Mesenchymal stem cell (in vitro differentiated cells and primary cell): ENCODE measurements at regions not wholly inside any gene's neighbourhood (a gene's known extent, or its start where the extent isn't known, plus 50 kb on each side); places are given as distances from the start of the nearest gene placed in this dataset.

Experiments used
- DNase-seq: peaks from one replicate; pipeline ENCODE4 v3.0.0-alpha.2; 2013
- H2AFZ ChIP-seq: one replicate; pipeline ENCODE4 v1.6.1; 2013; ENCODE audit warnings: low read depth, mild to moderate bottlenecking, control low read depth, inconsistent platforms, low read length, moderate library complexity
- H2AK5ac ChIP-seq: 2 replicates; pipeline ENCODE4 v1.6.1; 2013; ENCODE audit warnings: low read length, moderate library complexity, mild to moderate bottlenecking, inconsistent platforms; ENCODE audit not compliant: severe bottlenecking
- H2BK120ac ChIP-seq: one replicate; pipeline ENCODE4 v1.6.1; 2013; ENCODE audit warnings: low read depth, mild to moderate bottlenecking, inconsistent platforms, low read length, moderate library complexity
- H2BK12ac ChIP-seq, 2 experiments: one replicate each; pipeline ENCODE4 v1.6.1; 2013; ENCODE audit warnings: inconsistent platforms in 2 of 2, low read length in 2 of 2, mild to moderate bottlenecking in 2 of 2, moderate library complexity in 2 of 2, control low read depth in 1 of 2
- H2BK15ac ChIP-seq: one replicate; pipeline ENCODE4 v1.6.1; 2013; ENCODE audit warnings: mild to moderate bottlenecking, low read depth, inconsistent platforms; ENCODE audit not compliant: poor library complexity, severe bottlenecking
- H2BK5ac ChIP-seq: 2 replicates; pipeline ENCODE4 v1.6.1; 2013; ENCODE audit warnings: low read depth, mild to moderate bottlenecking, low read length, control low read depth, inconsistent platforms; ENCODE audit not compliant: poor library complexity, severe bottlenecking
- H3K14ac ChIP-seq, 2 experiments: one replicate each; pipeline ENCODE4 v1.6.1; 2013; ENCODE audit warnings: inconsistent platforms in 2 of 2, low read length in 2 of 2, control low read depth in 1 of 2, mild to moderate bottlenecking in 1 of 2, moderate library complexity in 1 of 2
- H3K18ac ChIP-seq, 2 experiments: one replicate each; pipeline ENCODE4 v1.6.1; 2013; ENCODE audit warnings: inconsistent platforms in 2 of 2, low read length in 2 of 2, control low read depth in 1 of 2, low read depth in 1 of 2, mild to moderate bottlenecking in 1 of 2
- H3K23ac ChIP-seq, 2 experiments: one replicate each; pipeline ENCODE4 v1.6.1; 2013; ENCODE audit warnings: inconsistent platforms in 2 of 2, low read length in 2 of 2, mild to moderate bottlenecking in 2 of 2, moderate library complexity in 2 of 2, control low read depth in 1 of 2
- H3K27ac ChIP-seq: 2 replicates; pipeline ENCODE4 v1.5.1; 2013; ENCODE audit warnings: mild to moderate bottlenecking, moderate library complexity, low read length, control low read depth, inconsistent platforms; ENCODE audit not compliant: poor library complexity, severe bottlenecking
- H3K27me3 ChIP-seq, 2 experiments: 2 replicates each; pipeline versions ENCODE4 v1.6.1 to v1.7.0; 2013; ENCODE audit warnings: low read length in 2 of 2, mild to moderate bottlenecking in 2 of 2, moderate library complexity in 2 of 2, control low read depth in 1 of 2, inconsistent platforms in 1 of 2; ENCODE audit not compliant: control insufficient read depth in 1 of 2, insufficient read depth in 1 of 2
- H3K36me3 ChIP-seq, 2 experiments: 2 replicates each; pipeline versions ENCODE4 v1.6.1 to v1.7.0; 2013; ENCODE audit warnings: low read length in 2 of 2, control low read depth in 1 of 2, inconsistent platforms in 1 of 2, low read depth in 1 of 2, mild to moderate bottlenecking in 1 of 2; ENCODE audit not compliant: insufficient read depth in 2 of 2, control insufficient read depth in 1 of 2
- H3K4ac ChIP-seq, 2 experiments: one replicate each; pipeline ENCODE4 v1.6.1; 2013; ENCODE audit warnings: inconsistent platforms in 2 of 2, low read length in 2 of 2, mild to moderate bottlenecking in 2 of 2, moderate library complexity in 2 of 2, control low read depth in 1 of 2, low read depth in 1 of 2
- H3K4me1 ChIP-seq: 2 replicates; pipeline ENCODE4 v1.6.1; 2013; ENCODE audit warnings: low read depth, low read length, control low read depth; ENCODE audit not compliant: control insufficient read depth, insufficient read depth
- H3K4me2 ChIP-seq: 2 replicates; pipeline ENCODE4 v1.6.1; 2013; ENCODE audit warnings: low read length, mild to moderate bottlenecking, inconsistent platforms; ENCODE audit not compliant: poor library complexity, severe bottlenecking
- H3K4me3 ChIP-seq, 2 experiments: 2 replicates each; pipeline versions ENCODE4 v1.5.1 to v1.7.0; 2013; ENCODE audit warnings: low read length in 2 of 2, mild to moderate bottlenecking in 2 of 2, control low read depth in 1 of 2, low read depth in 1 of 2; ENCODE audit not compliant: insufficient read depth in 1 of 2
- H3K79me1 ChIP-seq: replicated peaks from 2 replicates; pipeline ENCODE4 v1.6.1; 2013; ENCODE audit warnings: mild to moderate bottlenecking, control low read depth, low read length, inconsistent platforms; ENCODE audit not compliant: poor library complexity, severe bottlenecking
- H3K9ac ChIP-seq: 2 replicates; pipeline ENCODE4 v1.7.0; 2013; ENCODE audit warnings: mild to moderate bottlenecking, low read length, moderate library complexity
- H3K9me3 ChIP-seq: 2 replicates; pipeline ENCODE4 v1.7.0; 2013; ENCODE audit warnings: mild to moderate bottlenecking, low read length; ENCODE audit not compliant: control insufficient read depth
- H4K8ac ChIP-seq: one replicate; pipeline ENCODE4 v1.6.1; 2013; ENCODE audit warnings: inconsistent platforms, mild to moderate bottlenecking, low read length, moderate library complexity
- H4K91ac ChIP-seq: one replicate; pipeline ENCODE4 v1.6.1; 2013; ENCODE audit warnings: mild to moderate bottlenecking, low read length, inconsistent platforms
- WGBS: methylation state at CpG from one replicate; pipeline ENCODE4 v1.1.7; 2013; ENCODE audit warnings: mixed read lengths; 5-methylcytosine and 5-hydroxymethylcytosine counted together

DNA sequence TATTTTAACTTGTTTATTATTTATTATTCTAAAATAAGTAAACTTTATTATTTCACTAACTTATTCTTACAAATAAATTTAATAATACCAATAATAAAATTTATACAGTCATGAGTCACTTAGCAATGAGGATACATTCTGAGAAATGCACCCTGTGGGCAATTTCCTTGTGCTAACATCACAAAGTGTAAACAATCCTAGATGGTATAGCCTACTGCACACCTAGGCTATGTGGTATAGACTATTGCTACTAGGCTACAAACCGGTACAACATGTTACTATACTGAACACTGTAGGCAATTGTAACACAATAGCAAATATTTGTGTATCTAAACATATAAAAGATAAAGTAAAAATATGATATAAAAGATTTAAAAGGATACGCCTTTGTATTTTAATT, 479.5 kb downstream of the EPHA5 start:
- H2AK5ac ChIP-seq: no peak overlapping the region
- no peak overlapping the region for H4K8ac ChIP-seq
- DNase-seq: no peak
- H3K4ac ChIP-seq: no peak overlapping the region
- H3K79me1 ChIP-seq: no peaks in the 10 kb centered on the region
- no peak overlapping the region for H3K27ac ChIP-seq
- no peaks in the 10 kb centered on the region for H3K27me3 ChIP-seq
- no peak overlapping the region for H2BK12ac ChIP-seq
- H3K4me2 ChIP-seq: no peak overlapping the region
- H3K18ac ChIP-seq: no peak overlapping the region
- no peak overlapping the region for H3K23ac ChIP-seq
- WGBS: no CpG with 5 or more reads among the region's 2 CpGs
- H3K9ac ChIP-seq: no peak overlapping the region
- no peak overlapping the region for H2AFZ ChIP-seq
- no peak overlapping the region for H4K91ac ChIP-seq
- H2BK15ac ChIP-seq: no peak overlapping the region
- no peaks in the 10 kb centered on the region for H3K36me3 ChIP-seq
- H2BK5ac ChIP-seq: no peak overlapping the region
- no peak overlapping the region for H3K4me3 ChIP-seq
- peaks cover 7% of the 10 kb centered on the region for H3K9me3 ChIP-seq
- H2BK120ac ChIP-seq: no peak overlapping the region
- H3K4me1 ChIP-seq: peaks cover 3% of the 10 kb centered on the region
- H3K14ac ChIP-seq: no peak overlapping the region

DNA sequence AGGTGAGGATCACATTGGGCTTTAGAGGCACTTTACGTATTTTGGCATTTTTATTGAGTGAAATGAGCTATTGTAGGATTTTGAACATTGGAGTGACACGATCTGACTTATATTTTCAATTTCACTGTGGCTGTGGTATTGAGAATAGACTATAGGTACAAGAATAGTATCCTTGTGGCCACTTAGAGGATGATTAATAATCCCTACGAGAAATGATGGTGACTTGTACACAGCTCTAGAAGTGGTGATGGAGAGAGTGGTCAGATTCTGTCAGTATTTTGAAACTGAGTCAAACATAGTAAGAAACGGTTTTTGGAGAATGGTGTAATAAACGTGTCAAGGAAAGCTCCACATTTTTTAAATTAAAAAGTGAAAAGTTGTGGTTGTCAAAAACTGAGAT, 494.7 kb downstream of the EPHA5 start:
- no peaks in the 10 kb centered on the region for H3K9me3 ChIP-seq
- no peak overlapping the region for H4K8ac ChIP-seq
- H3K4me3 ChIP-seq: no peak overlapping the region
- no peak overlapping the region for H3K18ac ChIP-seq
- no peak for DNase-seq
- no peak overlapping the region for H2BK120ac ChIP-seq
- H3K4me1 ChIP-seq: no peaks in the 10 kb centered on the region
- no peak overlapping the region for H3K14ac ChIP-seq
- H2AFZ ChIP-seq: no peak overlapping the region
- H3K4me2 ChIP-seq: no peak overlapping the region
- no peak overlapping the region for H3K23ac ChIP-seq
- no peak overlapping the region for H2BK5ac ChIP-seq
- no peaks in the 10 kb centered on the region for H3K27me3 ChIP-seq
- H3K79me1 ChIP-seq: no peaks in the 10 kb centered on the region
- no peak overlapping the region for H2BK15ac ChIP-seq
- H3K27ac ChIP-seq: no peak overlapping the region
- no peaks in the 10 kb centered on the region for H3K36me3 ChIP-seq
- H2AK5ac ChIP-seq: no peak overlapping the region
- no peak overlapping the region for H3K9ac ChIP-seq
- 79% methylated on average over 5 of the region's 5 CpGs for WGBS
- H2BK12ac ChIP-seq: no peak overlapping the region
- no peak overlapping the region for H4K91ac ChIP-seq
- no peak overlapping the region for H3K4ac ChIP-seq

DNA sequence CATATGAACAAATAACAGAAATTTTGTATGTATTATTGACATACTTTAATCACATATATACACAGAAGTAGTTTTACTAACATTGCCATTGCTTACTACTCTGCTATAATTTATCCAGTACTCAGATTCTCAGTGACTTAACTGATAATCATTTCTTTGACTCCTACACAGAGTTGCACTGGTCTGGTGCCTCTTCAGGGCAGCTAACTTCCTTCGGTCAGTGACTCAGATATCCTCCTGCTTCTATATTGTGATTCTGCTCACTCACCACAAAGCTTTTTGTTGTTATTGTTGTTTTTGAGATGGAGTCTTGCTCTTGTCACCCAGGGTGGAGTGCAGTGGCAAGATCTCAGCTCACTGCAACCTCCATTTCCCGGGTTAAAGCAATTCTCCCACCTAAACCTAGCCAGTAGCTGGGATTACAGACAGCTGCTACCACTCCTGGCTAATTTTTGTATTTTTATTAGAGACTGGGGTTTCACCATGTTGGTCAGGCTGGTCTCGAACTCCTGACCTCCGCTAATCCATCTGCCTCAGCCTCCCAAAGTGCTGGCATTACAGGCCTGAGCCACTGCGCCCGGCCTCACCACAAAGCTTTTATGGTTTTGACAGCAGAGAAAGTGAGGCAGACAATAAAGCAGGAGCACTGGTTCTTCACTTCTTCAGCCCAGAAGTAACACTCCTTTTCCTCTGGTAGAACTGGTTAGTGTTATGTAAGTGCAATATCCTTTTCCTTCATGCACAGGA, 499.3 kb downstream of the EPHA5 start:
- H3K27ac ChIP-seq: no peak overlapping the region
- no peaks in the 10 kb centered on the region for H3K27me3 ChIP-seq
- H3K4me1 ChIP-seq: no peaks in the 10 kb centered on the region
- no peak overlapping the region for H4K8ac ChIP-seq
- H4K91ac ChIP-seq: no peak overlapping the region
- H3K4me3 ChIP-seq: no peak overlapping the region
- H2AK5ac ChIP-seq: no peak overlapping the region
- no peak overlapping the region for H3K4me2 ChIP-seq
- no peak overlapping the region for H3K14ac ChIP-seq
- H3K36me3 ChIP-seq: no peaks in the 10 kb centered on the region
- no peaks in the 10 kb centered on the region for H3K79me1 ChIP-seq
- no peak overlapping the region for H2BK15ac ChIP-seq
- H3K18ac ChIP-seq: no peak overlapping the region
- no peak overlapping the region for H3K4ac ChIP-seq
- no peak overlapping the region for H3K23ac ChIP-seq
- no peak overlapping the region for H2BK12ac ChIP-seq
- no peak overlapping the region for H2AFZ ChIP-seq
- H3K9me3 ChIP-seq: no peaks in the 10 kb centered on the region
- 90% methylated on average over 4 of the region's 6 CpGs for WGBS
- H2BK120ac ChIP-seq: no peak overlapping the region
- DNase-seq: no peak
- no peak overlapping the region for H2BK5ac ChIP-seq
- no peak overlapping the region for H3K9ac ChIP-seq

DNA sequence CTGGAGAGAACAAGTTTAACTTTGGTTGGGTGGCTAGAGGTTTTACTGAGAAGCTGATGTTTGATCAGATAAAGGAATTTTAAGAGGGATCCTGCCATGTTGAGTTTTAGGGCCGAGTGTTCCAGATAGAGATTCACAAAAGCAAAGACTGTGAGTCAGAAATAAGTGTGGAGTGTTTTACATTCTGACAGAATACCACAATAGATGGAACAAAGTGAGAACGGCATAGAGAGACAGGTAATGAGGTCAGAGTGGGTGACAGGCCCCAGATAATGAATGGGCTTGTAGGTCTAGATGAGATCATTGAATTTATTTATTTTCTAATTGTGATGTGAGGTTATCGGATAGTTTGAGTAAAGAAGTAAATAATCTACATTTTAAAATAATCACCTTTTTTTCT, 502.6 kb downstream of the EPHA5 start:
- H3K36me3 ChIP-seq: no peaks in the 10 kb centered on the region
- no peak overlapping the region for H3K23ac ChIP-seq
- H2AFZ ChIP-seq: no peak overlapping the region

More for the DNA sequence above, 502.6 kb downstream of the EPHA5 start:
- Histone ChIP-seq H2BK15ac (no peak overlapping the region), H3K4me1 (no peaks in the 10 kb centered on the region), H3K14ac (no peak overlapping the region), H3K27me3 (no peaks in the 10 kb centered on the region), H3K18ac (no peak overlapping the region), H3K4me3 (no peak overlapping the region), H4K8ac (no peak overlapping the region), H4K91ac (no peak overlapping the region), H2BK120ac (no peak overlapping the region), H2BK5ac (peak overlapping the region; percentile 19), H3K4ac (no peak overlapping the region), H3K4me2 (no peak overlapping the region), H3K9ac (no peak overlapping the region), H2AK5ac (no peak overlapping the region), H3K9me3 (no peaks in the 10 kb centered on the region), H3K79me1 (no peaks in the 10 kb centered on the region), H3K27ac (no peak overlapping the region), H2BK12ac (no peak overlapping the region)
- no peak for DNase-seq
- WGBS: 69% methylated on average over 2 of the region's 3 CpGs
